Activated CD8-positive, alpha-beta T cell treated with anti-CD3 and anti-CD28 coated beads for 36 hours (primary cell): ENCODE measurements at regions not wholly inside any gene's neighbourhood (a gene's known extent, or its start where the extent isn't known, plus 50 kb on each side); places are given as distances from the start of the nearest gene placed in this dataset.
"Not testable (repeated sequence)": the region's sequence is repeated elsewhere in the genome, so short reads cannot be mapped to it uniquely, and the experiment has no call there.

ENCODE experiments used
- ATAC-seq: fragments of 200-7000 bp; cut with Tn5 transposase; one replicate; pipeline ENCODE4 v1.10.0; 2021; ENCODE audit warnings: mild to moderate bottlenecking, moderate library complexity
- CTCF ChIA-PET: fragments of 350-600 bp; sonication (Branson Sonifier 250); formaldehyde crosslinking; loops from one replicate; lab custom pipeline; 2021; ENCODE audit warnings: antibody characterized with exemption; lab: Charles Lee
- POLR2A ChIA-PET: fragments of 350-600 bp; sonication (Branson Sonifier 250); formaldehyde crosslinking; loops from one replicate; lab custom pipeline; 2021; ENCODE audit warnings: antibody characterized with exemption; lab: Charles Lee
- DNase-seq: peaks from one replicate; pipeline ENCODE4 v3.0.0-alpha.2; 2020
- H3K27ac Mint-ChIP-seq: one replicate; pipeline ENCODE4 v1.8.0; 2021; ENCODE audit warnings: mild to moderate bottlenecking, mixed read lengths
- H3K27me3 Mint-ChIP-seq: one replicate; pipeline ENCODE4 v1.8.0; 2021; ENCODE audit warnings: mixed read lengths
- H3K36me3 Mint-ChIP-seq: one replicate; pipeline ENCODE4 v1.8.0; 2021; ENCODE audit warnings: low read depth, mixed read lengths
- H3K4me1 Mint-ChIP-seq: one replicate; pipeline ENCODE4 v1.8.0; 2021; ENCODE audit warnings: low read depth, mixed read lengths
- H3K4me3 Mint-ChIP-seq: one replicate; pipeline ENCODE4 v1.8.0; 2021; ENCODE audit warnings: mild to moderate bottlenecking, moderate library complexity, mixed read lengths
- H3K9me3 Mint-ChIP-seq: one replicate; pipeline ENCODE4 v1.8.0; 2021; ENCODE audit warnings: mixed read lengths
- CTCF ChIP-seq: fragments of 200-600 bp; IDR thresholded peaks from one replicate; pipeline ENCODE4 v1.8.0; 2022; ENCODE audit warnings: antibody characterized with exemption, mild to moderate bottlenecking
- intact Hi-C: fragments of 100-400 bp; cut with micrococcal nuclease; formaldehyde crosslinking; loops from one replicate; pipeline ENCODE4 v1.10.0; 2022

- Mint-ChIP-seq H3K9me3 (peaks cover 5% of the 10 kb centered on the region), H3K27ac (no peak overlapping the region), H3K27me3 (no peaks in the 10 kb centered on the region), H3K4me3 (no peak overlapping the region), H3K36me3 (no peaks in the 10 kb centered on the region), H3K4me1 (no peaks in the 10 kb centered on the region)
- DNase-seq (no peak), ATAC-seq (no peak)
- ChIA-PET CTCF (no interaction called here), POLR2A (no interaction called here)
- TF ChIP-seq CTCF, result no peak
- intact Hi-C loops, result no loop called here
Observed at GRCh38 chr12:74235342-74235741, 302.3 kb upstream of the ATXN7L3B start.

- no peak for TF ChIP-seq CTCF
- DNase-seq (no peak), ATAC-seq (no peak)
- Mint-ChIP-seq H3K4me1 (no peaks in the 10 kb centered on the region), H3K27ac (no peak overlapping the region), H3K4me3 (no peak overlapping the region), H3K36me3 (no peaks in the 10 kb centered on the region), H3K9me3 (peaks cover 6% of the 10 kb centered on the region), H3K27me3 (no peaks in the 10 kb centered on the region)
- ChIA-PET POLR2A (no interaction called here), CTCF (interaction anchor here (1.4 kb wide), 1 partner anchor 10 kb away, joined by 3 read pairs; no protein-coding TSS in a partner anchor)
- intact Hi-C loops, result no loop called here
Observed at GRCh38 chr12:74241341-74241740, 296.3 kb upstream of the ATXN7L3B start.

GRCh38 chr12:74242088-74242487 lies 295.5 kb upstream of the ATXN7L3B start:
- Mint-ChIP-seq H3K27me3 (no peaks in the 10 kb centered on the region), H3K27ac (no peak overlapping the region), H3K4me1 (no peaks in the 10 kb centered on the region), H3K9me3 (peaks cover 5% of the 10 kb centered on the region), H3K36me3 (no peaks in the 10 kb centered on the region), H3K4me3 (no peak overlapping the region)
- ATAC-seq, result no peak
- CTCF ChIA-PET, result no interaction called here
- TF ChIP-seq CTCF, result no peak
- POLR2A ChIA-PET, result no interaction called here
- DNase-seq, result no peak
- intact Hi-C loops, result no loop called here

- H3K27me3 Mint-ChIP-seq, result no peaks in the 10 kb centered on the region
- intact Hi-C loops, result no loop called here
- H3K4me3 Mint-ChIP-seq, result no peak overlapping the region
- DNase-seq (no peak), ATAC-seq (no peak)
- POLR2A ChIA-PET, result no interaction called here
- peaks cover 3% of the 10 kb centered on the region for H3K9me3 Mint-ChIP-seq
- H3K27ac Mint-ChIP-seq, result no peak overlapping the region
- H3K36me3 Mint-ChIP-seq, result no peaks in the 10 kb centered on the region
- CTCF ChIA-PET, result no interaction called here
- no peaks in the 10 kb centered on the region for H3K4me1 Mint-ChIP-seq
- no peak for TF ChIP-seq CTCF
Observed at GRCh38 chr12:74245458-74245857, 292.2 kb upstream of the ATXN7L3B start.

GRCh38 chr12:74250891-74251290 lies 286.7 kb upstream of the ATXN7L3B start:
- Mint-ChIP-seq H3K9me3 (peaks cover 6% of the 10 kb centered on the region), H3K4me1 (no peaks in the 10 kb centered on the region), H3K4me3 (no peak overlapping the region), H3K27ac (no peak overlapping the region), H3K36me3 (no peaks in the 10 kb centered on the region), H3K27me3 (no peaks in the 10 kb centered on the region)
- intact Hi-C loops, result no loop called here
- ATAC-seq, result no peak
- DNase-seq, result no peak
- TF ChIP-seq CTCF, result no peak
- ChIA-PET POLR2A (no interaction called here), CTCF (no interaction called here)

GRCh38 chr12:74253826-74254225 lies 283.8 kb upstream of the ATXN7L3B start:
- POLR2A ChIA-PET, H3K27ac Mint-ChIP-seq, H3K36me3 Mint-ChIP-seq, H3K4me3 Mint-ChIP-seq, H3K27me3 Mint-ChIP-seq, H3K9me3 Mint-ChIP-seq, CTCF ChIA-PET, H3K4me1 Mint-ChIP-seq, intact Hi-C loops, ATAC-seq, DNase-seq: not testable (repeated sequence)
